ENCODE measurements at regions not wholly inside any gene's neighbourhood (a gene's known extent, or its start where the extent isn't known, plus 50 kb on each side); places are given as distances from the start of the nearest gene placed in this dataset.

GRCh38 chr1:81525085-81525484 is 275.6 kb upstream of the ADGRL2 start:
- 36% methylated on average over 6 of the region's 9 CpGs for WGBS

GRCh38 chr1:81519987-81520386 is 280.7 kb upstream of the ADGRL2 start:
- no peak overlapping the region for H4K8ac ChIP-seq (ENCODE audit: low read length)
- no peak for DNase-seq
- no peak overlapping the region for H3K18ac ChIP-seq (ENCODE audit: low read depth in 1 of 2, low read length in 2 of 2)

More at GRCh38 chr1:81525085-81525484, 275.6 kb upstream of the ADGRL2 start:
- H3K36me3 ChIP-seq (ENCODE audit: control insufficient read depth in 1 of 2, insufficient read depth in 2 of 2, low read depth in 1 of 2, low read length in 2 of 2), result no peaks in the 10 kb centered on the region
- H2AK5ac ChIP-seq (ENCODE audit: low read length, severe bottlenecking), result no peak overlapping the region
- no peak for DNase-seq
- H3K4me3 ChIP-seq (ENCODE audit: insufficient read depth in 1 of 2, low read depth in 1 of 2, low read length in 2 of 2), result no peak overlapping the region
- H3K4me2 ChIP-seq (ENCODE audit: low read length, poor library complexity, severe bottlenecking), result no peak overlapping the region
- H3K23ac ChIP-seq (ENCODE audit: low read length in 2 of 2), result no peak overlapping the region
- no peak overlapping the region for H4K8ac ChIP-seq (ENCODE audit: low read length)
- no peaks in the 10 kb centered on the region for H3K27me3 ChIP-seq (ENCODE audit: control insufficient read depth in 1 of 2, insufficient read depth in 1 of 2, low read length in 2 of 2)
- H3K9me3 ChIP-seq (ENCODE audit: control insufficient read depth, low read length), result no peaks in the 10 kb centered on the region
- H3K79me1 ChIP-seq (replicated peaks; ENCODE audit: low read length, poor library complexity, severe bottlenecking), result no peaks in the 10 kb centered on the region
- no peak overlapping the region for H2BK5ac ChIP-seq (ENCODE audit: low read depth, low read length, poor library complexity, severe bottlenecking)
- no peak overlapping the region for H2BK12ac ChIP-seq (ENCODE audit: low read length in 2 of 2)
- no peak overlapping the region for H3K14ac ChIP-seq (ENCODE audit: low read length in 2 of 2)
- no peak overlapping the region for H2AFZ ChIP-seq (ENCODE audit: low read depth, low read length)
- H3K4me1 ChIP-seq (ENCODE audit: control insufficient read depth, insufficient read depth, low read depth, low read length), result no peaks in the 10 kb centered on the region
- H3K9ac ChIP-seq (ENCODE audit: low read length), result no peak overlapping the region
- no peak overlapping the region for H3K27ac ChIP-seq (ENCODE audit: low read length, poor library complexity, severe bottlenecking)
- H2BK120ac ChIP-seq (ENCODE audit: low read depth, low read length), result no peak overlapping the region
- H3K18ac ChIP-seq (ENCODE audit: low read depth in 1 of 2, low read length in 2 of 2), result no peak overlapping the region
- H2BK15ac ChIP-seq (ENCODE audit: low read depth, poor library complexity, severe bottlenecking), result no peak overlapping the region
- no peak overlapping the region for H3K4ac ChIP-seq (ENCODE audit: low read depth in 1 of 2, low read length in 2 of 2)
- H4K91ac ChIP-seq (ENCODE audit: low read length), result no peak overlapping the region

GRCh38 chr1:81517987-81518386 is 282.7 kb upstream of the ADGRL2 start:
- no peaks in the 10 kb centered on the region for H3K36me3 ChIP-seq (ENCODE audit: control insufficient read depth in 1 of 2, insufficient read depth in 2 of 2, low read depth in 1 of 2, low read length in 2 of 2)
- WGBS, result 65% methylated on average over 8 of the region's 8 CpGs
- no peaks in the 10 kb centered on the region for H3K79me1 ChIP-seq (replicated peaks; ENCODE audit: low read length, poor library complexity, severe bottlenecking)
- no peaks in the 10 kb centered on the region for H3K4me1 ChIP-seq (ENCODE audit: control insufficient read depth, insufficient read depth, low read depth, low read length)
- H3K23ac ChIP-seq (ENCODE audit: low read length in 2 of 2), result no peak overlapping the region
- H2BK120ac ChIP-seq (ENCODE audit: low read depth, low read length), result no peak overlapping the region
- H2AFZ ChIP-seq (ENCODE audit: low read depth, low read length), result no peak overlapping the region
- no peak overlapping the region for H3K27ac ChIP-seq (ENCODE audit: low read length, poor library complexity, severe bottlenecking)
- no peak overlapping the region for H2BK15ac ChIP-seq (ENCODE audit: low read depth, poor library complexity, severe bottlenecking)
- no peaks in the 10 kb centered on the region for H3K9me3 ChIP-seq (ENCODE audit: control insufficient read depth, low read length)
- H3K9ac ChIP-seq (ENCODE audit: low read length), result no peak overlapping the region
- H3K4ac ChIP-seq (ENCODE audit: low read depth in 1 of 2, low read length in 2 of 2), result no peak overlapping the region
- no peak overlapping the region for H3K4me2 ChIP-seq (ENCODE audit: low read length, poor library complexity, severe bottlenecking)
- no peaks in the 10 kb centered on the region for H3K27me3 ChIP-seq (ENCODE audit: control insufficient read depth in 1 of 2, insufficient read depth in 1 of 2, low read length in 2 of 2)
- H3K18ac ChIP-seq (ENCODE audit: low read depth in 1 of 2, low read length in 2 of 2), result no peak overlapping the region
- no peak overlapping the region for H3K4me3 ChIP-seq (ENCODE audit: insufficient read depth in 1 of 2, low read depth in 1 of 2, low read length in 2 of 2)
- no peak overlapping the region for H4K8ac ChIP-seq (ENCODE audit: low read length)
- H4K91ac ChIP-seq (ENCODE audit: low read length), result no peak overlapping the region
- H2BK12ac ChIP-seq (ENCODE audit: low read length in 2 of 2), result no peak overlapping the region
- H3K14ac ChIP-seq (ENCODE audit: low read length in 2 of 2), result no peak overlapping the region
- no peak overlapping the region for H2AK5ac ChIP-seq (ENCODE audit: low read length, severe bottlenecking)
- DNase-seq, result no peak
- H2BK5ac ChIP-seq (ENCODE audit: low read depth, low read length, poor library complexity, severe bottlenecking), result no peak overlapping the region

More at GRCh38 chr1:81519987-81520386, 280.7 kb upstream of the ADGRL2 start:
- H4K91ac ChIP-seq (ENCODE audit: low read length), result no peak overlapping the region
- no peaks in the 10 kb centered on the region for H3K4me1 ChIP-seq (ENCODE audit: control insufficient read depth, insufficient read depth, low read depth, low read length)
- H3K4ac ChIP-seq (ENCODE audit: low read depth in 1 of 2, low read length in 2 of 2), result no peak overlapping the region
- no peak overlapping the region for H3K14ac ChIP-seq (ENCODE audit: low read length in 2 of 2)
- H3K27ac ChIP-seq (ENCODE audit: low read length, poor library complexity, severe bottlenecking), result no peak overlapping the region
- no peaks in the 10 kb centered on the region for H3K36me3 ChIP-seq (ENCODE audit: control insufficient read depth in 1 of 2, insufficient read depth in 2 of 2, low read depth in 1 of 2, low read length in 2 of 2)
- no peak overlapping the region for H3K4me2 ChIP-seq (ENCODE audit: low read length, poor library complexity, severe bottlenecking)
- H3K4me3 ChIP-seq (ENCODE audit: insufficient read depth in 1 of 2, low read depth in 1 of 2, low read length in 2 of 2), result no peak overlapping the region
- WGBS, result 100% methylated on average over 1 of the region's 1 CpG
- H2BK5ac ChIP-seq (ENCODE audit: low read depth, low read length, poor library complexity, severe bottlenecking), result no peak overlapping the region
- no peak overlapping the region for H2BK15ac ChIP-seq (ENCODE audit: low read depth, poor library complexity, severe bottlenecking)
- H3K9ac ChIP-seq (ENCODE audit: low read length), result no peak overlapping the region
- no peak overlapping the region for H3K23ac ChIP-seq (ENCODE audit: low read length in 2 of 2)
- H3K79me1 ChIP-seq (replicated peaks; ENCODE audit: low read length, poor library complexity, severe bottlenecking), result no peaks in the 10 kb centered on the region
- H2AFZ ChIP-seq (ENCODE audit: low read depth, low read length), result no peak overlapping the region
- no peaks in the 10 kb centered on the region for H3K9me3 ChIP-seq (ENCODE audit: control insufficient read depth, low read length)
- no peaks in the 10 kb centered on the region for H3K27me3 ChIP-seq (ENCODE audit: control insufficient read depth in 1 of 2, insufficient read depth in 1 of 2, low read length in 2 of 2)
- no peak overlapping the region for H2BK12ac ChIP-seq (ENCODE audit: low read length in 2 of 2)
- H2AK5ac ChIP-seq (ENCODE audit: low read length, severe bottlenecking), result no peak overlapping the region
- no peak overlapping the region for H2BK120ac ChIP-seq (ENCODE audit: low read depth, low read length)

- no peak overlapping the region for H2BK120ac ChIP-seq (ENCODE audit: low read depth, low read length)
- no peak overlapping the region for H3K23ac ChIP-seq (ENCODE audit: low read length in 2 of 2)
- H3K9me3 ChIP-seq (ENCODE audit: control insufficient read depth, low read length), result no peaks in the 10 kb centered on the region
- no peaks in the 10 kb centered on the region for H3K36me3 ChIP-seq (ENCODE audit: control insufficient read depth in 1 of 2, insufficient read depth in 2 of 2, low read depth in 1 of 2, low read length in 2 of 2)
- no peak overlapping the region for H2BK15ac ChIP-seq (ENCODE audit: low read depth, poor library complexity, severe bottlenecking)
- H4K91ac ChIP-seq (ENCODE audit: low read length), result no peak overlapping the region
- no peak overlapping the region for H3K14ac ChIP-seq (ENCODE audit: low read length in 2 of 2)
- no peak overlapping the region for H3K27ac ChIP-seq (ENCODE audit: low read length, poor library complexity, severe bottlenecking)
- no peak overlapping the region for H2AFZ ChIP-seq (ENCODE audit: low read depth, low read length)
- no peaks in the 10 kb centered on the region for H3K27me3 ChIP-seq (ENCODE audit: control insufficient read depth in 1 of 2, insufficient read depth in 1 of 2, low read length in 2 of 2)
- H2BK5ac ChIP-seq (ENCODE audit: low read depth, low read length, poor library complexity, severe bottlenecking), result no peak overlapping the region
- H2BK12ac ChIP-seq (ENCODE audit: low read length in 2 of 2), result no peak overlapping the region
- H3K4me3 ChIP-seq (ENCODE audit: insufficient read depth in 1 of 2, low read depth in 1 of 2, low read length in 2 of 2), result no peak overlapping the region
- WGBS, result 57% methylated on average over 2 of the region's 2 CpGs
- no peak overlapping the region for H3K18ac ChIP-seq (ENCODE audit: low read depth in 1 of 2, low read length in 2 of 2)
- H4K8ac ChIP-seq (ENCODE audit: low read length), result no peak overlapping the region
- H2AK5ac ChIP-seq (ENCODE audit: low read length, severe bottlenecking), result no peak overlapping the region
- H3K4me2 ChIP-seq (ENCODE audit: low read length, poor library complexity, severe bottlenecking), result no peak overlapping the region
- DNase-seq, result no peak
- H3K9ac ChIP-seq (ENCODE audit: low read length), result no peak overlapping the region
- H3K4ac ChIP-seq (ENCODE audit: low read depth in 1 of 2, low read length in 2 of 2), result no peak overlapping the region
- no peaks in the 10 kb centered on the region for H3K79me1 ChIP-seq (replicated peaks; ENCODE audit: low read length, poor library complexity, severe bottlenecking)
- peaks cover 1% of the 10 kb centered on the region for H3K4me1 ChIP-seq (ENCODE audit: control insufficient read depth, insufficient read depth, low read depth, low read length)
Observed at GRCh38 chr1:81513796-81514354, 286.9 kb upstream of the ADGRL2 start.

Measured in mesenchymal stem cell (in vitro differentiated cells and primary cell).